ENCODE measurements at regions not wholly inside any gene's neighbourhood (a gene's known extent, or its start where the extent isn't known, plus 50 kb on each side); places are given as distances from the start of the nearest gene placed in this dataset.

- H3K9me3 Mint-ChIP-seq = no peaks in the 10 kb centered on the region
- no peak for DNase-seq
- Histone ChIP-seq H3K4ac (ENCODE audit: low read depth, low read length) (no peak overlapping the region), H3K9me3 (ENCODE audit: control insufficient read depth, low read depth, low read length) (no peaks in the 10 kb centered on the region), H3K18ac (ENCODE audit: insufficient read length, low read depth, low read length) (no peak overlapping the region), H2BK5ac (ENCODE audit: insufficient read length, low read length) (no peak overlapping the region), H3K4me1 (ENCODE audit: insufficient read depth, low read length) (no peaks in the 10 kb centered on the region), H3K79me1 (ENCODE audit: insufficient read depth, low read depth, low read length, poor library complexity, severe bottlenecking) (no peaks in the 10 kb centered on the region), H4K20me1 (ENCODE audit: control insufficient read depth, insufficient read depth, insufficient read length) (no peaks in the 10 kb centered on the region), H3K79me2 (ENCODE audit: insufficient read depth, low read length) (no peaks in the 10 kb centered on the region), H3K27me3 (ENCODE audit: insufficient read depth, low read length) (no peaks in the 10 kb centered on the region), H3K14ac (ENCODE audit: insufficient read depth, low read length) (no peak overlapping the region), H3K23me2 (ENCODE audit: insufficient read length, low read depth, low read length, poor library complexity, severe bottlenecking) (no peaks in the 10 kb centered on the region), H4K5ac (ENCODE audit: insufficient read length, low read depth, low read length) (no peak overlapping the region), H4K91ac (ENCODE audit: insufficient read length, low read depth, low read length) (no peak overlapping the region), H3K56ac (ENCODE audit: insufficient read length, low read depth, low read length) (no peak overlapping the region), H3T11ph (ENCODE audit: low read length) (no peak overlapping the region), H2BK15ac (ENCODE audit: low read depth, low read length) (no peak overlapping the region), H3K9ac (ENCODE audit: extremely low read depth, insufficient read length, low read length) (no peak overlapping the region), H2BK12ac (ENCODE audit: insufficient read length, low read depth, low read length) (no peak overlapping the region), H4K8ac (replicated peaks; ENCODE audit: insufficient read length, low read depth, low read length) (no peak overlapping the region), H2AK5ac (ENCODE audit: insufficient read length, low read length) (no peak overlapping the region), H3K4me2 (ENCODE audit: insufficient read depth, insufficient read length, low read length) (no peak overlapping the region), H2BK120ac (ENCODE audit: low read depth, low read length, poor library complexity, severe bottlenecking) (no peak overlapping the region), H2AFZ (ENCODE audit: low read length) (no peak overlapping the region), H3K23ac (ENCODE audit: insufficient read length, low read depth, low read length) (no peak overlapping the region), H3K27ac (ENCODE audit: insufficient read length, low read depth, low read length) (no peak overlapping the region), H2BK20ac (ENCODE audit: low read depth, low read length, poor library complexity, severe bottlenecking) (no peak overlapping the region)
- WGBS (ENCODE audit: extremely low coverage, insufficient read length, low lambda C conversion rate) = no CpG with 5 or more reads among the region's 4 CpGs
- TF ChIP-seq CTCF (conservative IDR thresholded peaks at IDR 0.05) = no peak
- no peak overlapping the region for H3K4me3 Mint-ChIP-seq
- peaks cover 8 to 10% of the 10 kb centered on the region in 2 experiments for H3K4me1 Mint-ChIP-seq
- no peaks in the 10 kb centered on the region for H3K36me3 Mint-ChIP-seq (ENCODE audit: insufficient read depth in 1 of 3, low read depth in 3 of 3)
- H3K27me3 Mint-ChIP-seq (ENCODE audit: low read depth) = no peaks in the 10 kb centered on the region
- no peak overlapping the region for H3K27ac Mint-ChIP-seq
Observed at GRCh38 chr6:95175927-95176675, 401.2 kb upstream of the MANEA start.

Data from H9 (cell line).